ENCODE measurements at regions not wholly inside any gene's neighbourhood (a gene's known extent, or its start where the extent isn't known, plus 50 kb on each side); places are given as distances from the start of the nearest gene placed in this dataset.

GRCh38 chr14:98103705-98104104, 1168.3 kb downstream of the BCL11B start:
- TF ChIP-seq, protein P1, sequence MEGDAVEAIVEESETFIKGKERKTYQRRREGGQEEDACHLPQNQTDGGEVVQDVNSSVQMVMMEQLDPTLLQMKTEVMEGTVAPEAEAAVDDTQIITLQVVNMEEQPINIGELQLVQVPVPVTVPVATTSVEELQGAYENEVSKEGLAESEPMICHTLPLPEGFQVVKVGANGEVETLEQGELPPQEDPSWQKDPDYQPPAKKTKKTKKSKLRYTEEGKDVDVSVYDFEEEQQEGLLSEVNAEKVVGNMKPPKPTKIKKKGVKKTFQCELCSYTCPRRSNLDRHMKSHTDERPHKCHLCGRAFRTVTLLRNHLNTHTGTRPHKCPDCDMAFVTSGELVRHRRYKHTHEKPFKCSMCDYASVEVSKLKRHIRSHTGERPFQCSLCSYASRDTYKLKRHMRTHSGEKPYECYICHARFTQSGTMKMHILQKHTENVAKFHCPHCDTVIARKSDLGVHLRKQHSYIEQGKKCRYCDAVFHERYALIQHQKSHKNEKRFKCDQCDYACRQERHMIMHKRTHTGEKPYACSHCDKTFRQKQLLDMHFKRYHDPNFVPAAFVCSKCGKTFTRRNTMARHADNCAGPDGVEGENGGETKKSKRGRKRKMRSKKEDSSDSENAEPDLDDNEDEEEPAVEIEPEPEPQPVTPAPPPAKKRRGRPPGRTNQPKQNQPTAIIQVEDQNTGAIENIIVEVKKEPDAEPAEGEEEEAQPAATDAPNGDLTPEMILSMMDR (conservative IDR thresholded peaks at IDR 0.05; ENCODE audit: low read depth, low read length) = no peak
- no peak for TF ChIP-seq BHLHE40 (IDR thresholded peaks at IDR 0.05; ENCODE audit: low read depth, low read length)
- no peak for TF ChIP-seq POLR2A (IDR thresholded peaks at IDR 0.05; ENCODE audit: low read depth, low read length)
- TF ChIP-seq, protein P2, sequence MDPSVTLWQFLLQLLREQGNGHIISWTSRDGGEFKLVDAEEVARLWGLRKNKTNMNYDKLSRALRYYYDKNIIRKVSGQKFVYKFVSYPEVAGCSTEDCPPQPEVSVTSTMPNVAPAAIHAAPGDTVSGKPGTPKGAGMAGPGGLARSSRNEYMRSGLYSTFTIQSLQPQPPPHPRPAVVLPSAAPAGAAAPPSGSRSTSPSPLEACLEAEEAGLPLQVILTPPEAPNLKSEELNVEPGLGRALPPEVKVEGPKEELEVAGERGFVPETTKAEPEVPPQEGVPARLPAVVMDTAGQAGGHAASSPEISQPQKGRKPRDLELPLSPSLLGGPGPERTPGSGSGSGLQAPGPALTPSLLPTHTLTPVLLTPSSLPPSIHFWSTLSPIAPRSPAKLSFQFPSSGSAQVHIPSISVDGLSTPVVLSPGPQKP (IDR thresholded peaks at IDR 0.05; ENCODE audit: borderline replicate concordance, low read depth, low read length) = no peak
- no peak for TF ChIP-seq CEBPB (IDR thresholded peaks at IDR 0.05; ENCODE audit: low read depth, low read length)

Data from IMR-90 (cell line).